Activated CD4-positive, alpha-beta T cell treated with anti-CD3 and anti-CD28 coated beads, Interleukin-2, amount 10 ng/mL, durations not matched to agents 7 days and 5 days (primary cell): ENCODE measurements at regions not wholly inside any gene's neighbourhood (a gene's known extent, or its start where the extent isn't known, plus 50 kb on each side); places are given as distances from the start of the nearest gene placed in this dataset.
"Not testable (repeated sequence)": the region's sequence is repeated elsewhere in the genome, so short reads cannot be mapped to it uniquely, and the experiment has no call there.

Experiments used
- CTCF ChIA-PET: fragments of 350-600 bp; sonication (Branson Sonifier 250); formaldehyde crosslinking; loops from one replicate; lab custom pipeline; 2021; ENCODE audit warnings: antibody characterized with exemption; lab: Charles Lee
- POLR2A ChIA-PET: fragments of 350-600 bp; sonication (Branson Sonifier 250); formaldehyde crosslinking; loops from one replicate; lab custom pipeline; 2021; ENCODE audit warnings: antibody characterized with exemption; lab: Charles Lee
- DNase-seq: peaks from one replicate; pipeline ENCODE4 v3.0.0-alpha.2; 2020
- H3K27ac Mint-ChIP-seq: one replicate; pipeline ENCODE4 v1.8.0; 2021; ENCODE audit warnings: mild to moderate bottlenecking, moderate library complexity, mixed read lengths
- H3K27me3 Mint-ChIP-seq: one replicate; pipeline ENCODE4 v1.8.0; 2021; ENCODE audit warnings: mixed read lengths
- H3K36me3 Mint-ChIP-seq: one replicate; pipeline ENCODE4 v1.8.0; 2021; ENCODE audit warnings: low read depth, mixed read lengths
- H3K4me1 Mint-ChIP-seq: one replicate; pipeline ENCODE4 v1.8.0; 2021; ENCODE audit warnings: mixed read lengths
- H3K4me3 Mint-ChIP-seq: one replicate; pipeline ENCODE4 v1.8.0; 2021; ENCODE audit warnings: mild to moderate bottlenecking, moderate library complexity, mixed read lengths
- H3K9me3 Mint-ChIP-seq: one replicate; pipeline ENCODE4 v1.8.0; 2021; ENCODE audit warnings: mixed read lengths

DNA sequence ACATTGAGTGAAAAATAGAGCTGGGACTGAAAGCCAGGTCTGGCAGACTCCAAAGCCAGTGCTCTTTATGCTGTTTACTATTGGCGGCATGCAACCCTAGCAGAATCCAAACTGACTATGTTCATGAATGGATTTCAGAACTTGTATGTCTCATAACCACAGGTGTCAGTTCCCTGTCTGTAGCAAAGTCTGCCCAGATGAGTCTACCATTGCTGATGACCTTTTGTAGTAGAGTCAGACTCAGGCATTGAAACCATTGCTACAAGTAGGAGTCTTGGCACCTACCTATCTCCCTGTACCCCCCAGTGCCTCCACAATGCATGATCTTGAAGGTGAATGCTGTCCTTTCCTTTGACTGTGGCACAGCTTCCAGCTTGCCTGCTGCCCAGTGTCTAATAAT is 157.2 kb upstream of the ROPN1 start:
- no peak overlapping the region for H3K4me3 Mint-ChIP-seq
- H3K27ac Mint-ChIP-seq = no peak overlapping the region
- no peaks in the 10 kb centered on the region for H3K36me3 Mint-ChIP-seq
- H3K9me3 Mint-ChIP-seq = no peaks in the 10 kb centered on the region
- DNase-seq = no peak
- no peaks in the 10 kb centered on the region for H3K4me1 Mint-ChIP-seq
- CTCF ChIA-PET = no interaction called here
- peaks cover 3% of the 10 kb centered on the region for H3K27me3 Mint-ChIP-seq
- POLR2A ChIA-PET = no interaction called here

DNA sequence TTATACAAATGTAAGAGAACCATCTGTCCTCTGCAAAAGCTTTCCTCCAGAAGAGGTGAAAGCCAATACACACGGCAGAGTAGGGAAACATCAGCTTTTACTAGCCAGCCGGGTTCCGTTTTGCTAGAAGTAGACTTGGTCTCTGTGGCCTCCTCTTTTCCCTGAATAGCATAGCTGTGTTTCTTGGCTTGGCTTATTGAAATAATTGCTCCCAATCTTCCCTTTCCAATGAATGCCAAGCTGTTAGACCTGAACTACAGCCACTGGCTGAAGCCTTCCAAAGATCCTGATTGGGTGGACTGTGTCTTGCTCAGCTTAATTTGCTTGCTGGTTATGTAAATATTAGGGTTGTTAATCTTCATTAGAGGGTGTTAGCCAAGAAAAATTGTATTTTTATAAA is 157.8 kb upstream of the ROPN1 start:
- H3K36me3 Mint-ChIP-seq = no peaks in the 10 kb centered on the region
- DNase-seq = no peak
- no peaks in the 10 kb centered on the region for H3K4me1 Mint-ChIP-seq
- peaks cover 3% of the 10 kb centered on the region for H3K27me3 Mint-ChIP-seq
- no peak overlapping the region for H3K4me3 Mint-ChIP-seq
- ChIA-PET CTCF (no interaction called here), POLR2A (no interaction called here)
- H3K9me3 Mint-ChIP-seq = no peaks in the 10 kb centered on the region
- H3K27ac Mint-ChIP-seq = no peak overlapping the region

DNA sequence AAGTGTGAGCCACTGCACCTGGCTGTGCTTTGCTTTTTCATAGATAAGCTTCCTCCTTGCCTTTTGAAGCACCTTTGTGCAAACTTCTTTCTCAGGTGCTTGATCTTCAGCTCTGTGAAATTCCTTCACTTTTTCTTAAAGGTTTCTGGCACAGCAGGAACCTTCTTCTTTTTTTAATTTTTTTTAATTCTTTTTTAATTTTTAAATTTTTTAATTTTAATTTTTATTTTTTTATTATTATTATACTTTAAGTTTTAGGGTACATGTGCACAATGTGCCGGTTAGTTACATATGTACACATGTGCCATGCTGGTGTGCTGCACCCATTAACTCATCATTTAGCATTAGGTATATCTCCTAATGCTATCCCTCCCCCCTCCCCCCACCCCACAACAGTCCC is 161.0 kb upstream of the ROPN1 start:
- H3K27me3 Mint-ChIP-seq, H3K9me3 Mint-ChIP-seq, DNase-seq, CTCF ChIA-PET, H3K27ac Mint-ChIP-seq, H3K4me3 Mint-ChIP-seq, H3K4me1 Mint-ChIP-seq, POLR2A ChIA-PET, H3K36me3 Mint-ChIP-seq: not testable (repeated sequence)

DNA sequence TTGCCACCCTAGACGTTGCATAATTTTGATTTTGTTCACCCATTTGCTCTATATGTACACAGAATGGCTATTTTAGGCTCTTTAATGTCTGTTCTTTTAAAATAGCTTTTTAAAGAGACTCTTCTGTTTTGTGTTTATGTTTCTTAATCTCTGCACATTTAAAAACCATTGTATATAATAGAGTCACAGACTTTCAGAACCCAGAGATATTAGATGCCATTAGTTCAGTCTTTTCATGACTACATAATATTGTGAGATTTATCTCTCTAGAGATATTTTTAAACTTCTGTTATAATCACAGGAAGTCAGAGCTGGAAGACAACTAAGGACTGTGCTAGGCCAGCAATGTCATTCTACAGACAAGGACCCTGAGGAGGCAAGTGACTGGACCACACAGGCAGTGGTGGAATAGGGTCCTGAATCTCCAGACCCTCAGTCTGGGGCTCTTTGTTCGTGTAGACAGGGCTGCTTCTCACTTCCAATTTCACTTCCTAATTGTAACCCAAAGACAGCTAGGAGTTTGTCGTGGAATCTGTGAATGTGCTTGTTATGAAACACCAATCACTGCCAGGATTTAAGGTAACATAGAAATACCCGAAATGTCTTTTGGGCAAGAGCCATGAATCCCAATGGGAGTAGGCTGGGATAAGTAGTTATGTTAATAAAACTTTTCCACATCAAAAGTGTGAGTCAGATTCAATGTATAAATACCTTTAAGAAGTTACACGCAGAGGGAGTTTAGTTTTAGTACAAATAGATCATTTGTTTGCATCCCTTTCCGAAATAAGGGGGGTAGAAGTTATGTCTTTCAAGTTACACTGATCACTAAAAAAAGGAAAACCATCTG is 165.2 kb upstream of the ROPN1 start:
- H3K27ac Mint-ChIP-seq = no peak overlapping the region
- POLR2A ChIA-PET = no interaction called here
- no peak overlapping the region for H3K4me3 Mint-ChIP-seq
- H3K27me3 Mint-ChIP-seq = no peaks in the 10 kb centered on the region
- DNase-seq = no peak
- no peaks in the 10 kb centered on the region for H3K36me3 Mint-ChIP-seq
- H3K9me3 Mint-ChIP-seq = peaks cover 2% of the 10 kb centered on the region
- H3K4me1 Mint-ChIP-seq = no peaks in the 10 kb centered on the region
- CTCF ChIA-PET = no interaction called here

DNA sequence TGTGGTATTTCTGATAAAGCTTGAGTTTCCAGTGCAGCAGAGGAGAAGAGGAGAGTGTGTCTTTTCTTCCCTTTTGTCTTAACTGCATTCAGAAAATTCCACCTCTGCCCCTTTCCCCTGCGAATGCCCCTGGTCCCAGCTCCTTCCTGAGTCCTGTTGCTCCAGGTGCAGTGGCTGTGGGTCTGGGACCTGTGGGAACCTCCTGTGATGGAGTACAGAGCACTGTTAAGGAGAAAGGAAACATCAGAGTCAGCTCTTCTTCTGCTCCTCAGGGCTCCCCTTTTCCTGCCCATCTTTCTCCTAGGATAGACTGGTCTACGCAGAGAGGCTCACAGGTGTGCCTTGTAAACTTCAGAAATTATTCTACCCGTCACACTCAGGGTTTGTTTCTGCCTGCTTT is 165.8 kb upstream of the ROPN1 start:
- Mint-ChIP-seq H3K27ac (no peak overlapping the region), H3K4me1 (no peaks in the 10 kb centered on the region), H3K9me3 (peaks cover 2% of the 10 kb centered on the region), H3K27me3 (no peaks in the 10 kb centered on the region), H3K4me3 (no peak overlapping the region), H3K36me3 (no peaks in the 10 kb centered on the region)
- no peak for DNase-seq
- POLR2A ChIA-PET = no interaction called here
- CTCF ChIA-PET = no interaction called here

DNA sequence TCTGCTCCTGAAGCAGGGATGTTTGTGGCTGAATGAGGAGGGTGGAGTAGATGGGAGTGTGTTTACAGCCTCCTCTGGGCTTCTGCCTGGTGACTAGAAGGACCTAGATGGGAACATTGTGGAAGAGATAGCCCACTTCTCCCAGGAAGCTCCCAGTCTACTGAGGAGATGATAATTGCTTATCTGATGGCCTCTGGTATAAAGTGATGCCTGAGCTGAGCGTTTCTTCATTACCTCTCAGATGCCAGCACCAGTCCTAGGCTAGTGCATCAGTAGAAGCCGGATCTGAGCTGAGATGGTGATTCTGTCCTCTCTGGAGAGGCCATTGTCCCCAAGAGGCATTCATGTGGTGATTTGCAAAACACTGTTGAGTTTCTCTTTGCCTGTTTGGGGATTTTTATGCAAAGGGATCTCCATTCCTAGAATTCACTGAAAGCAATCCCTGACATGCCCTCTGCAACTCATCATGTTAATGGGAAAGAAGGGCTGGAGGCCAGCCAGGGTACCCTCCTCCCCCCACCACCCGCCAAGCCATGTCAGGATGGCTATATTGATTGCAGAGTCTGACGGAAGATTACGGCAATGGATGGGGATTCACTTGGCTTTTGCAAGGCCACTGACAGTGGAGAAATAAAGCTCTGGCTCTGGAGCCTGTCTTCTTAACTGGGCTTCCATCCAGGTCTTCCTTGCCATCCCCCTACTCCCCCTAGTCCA is 166.4 kb upstream of the ROPN1 start:
- ChIA-PET POLR2A (no interaction called here), CTCF (interaction anchor here (0.6 kb wide), 1 partner anchor 15 kb away, joined by 3 read pairs; no protein-coding TSS in a partner anchor)
- no peak for DNase-seq
- Mint-ChIP-seq H3K27ac (no peak overlapping the region), H3K36me3 (no peaks in the 10 kb centered on the region), H3K4me1 (no peaks in the 10 kb centered on the region), H3K9me3 (peaks cover 2% of the 10 kb centered on the region), H3K27me3 (no peaks in the 10 kb centered on the region), H3K4me3 (no peak overlapping the region)

DNA sequence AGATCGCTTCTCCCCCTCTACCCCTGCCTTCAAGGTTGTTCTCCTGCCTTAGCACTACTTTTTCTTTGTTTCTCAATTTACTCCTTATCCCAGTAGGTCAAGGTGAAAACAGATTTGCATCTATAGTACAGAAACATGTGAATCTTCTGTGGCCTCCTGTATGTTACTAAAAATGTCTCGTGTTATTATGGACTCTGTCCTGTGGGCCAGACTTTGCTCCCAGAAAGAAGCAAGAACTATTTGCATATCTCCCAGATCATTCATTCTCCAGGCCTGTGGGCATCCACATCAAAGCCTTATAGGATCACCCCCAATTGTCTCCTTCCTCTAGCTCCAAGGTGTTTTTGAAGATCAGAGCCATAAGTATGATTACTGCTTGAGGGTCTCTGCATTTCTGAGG is 169.5 kb upstream of the ROPN1 start:
- no peaks in the 10 kb centered on the region for H3K4me1 Mint-ChIP-seq
- H3K36me3 Mint-ChIP-seq = no peaks in the 10 kb centered on the region
- no peak overlapping the region for H3K4me3 Mint-ChIP-seq
- H3K27me3 Mint-ChIP-seq = peaks cover 4% of the 10 kb centered on the region
- CTCF ChIA-PET = no interaction called here
- no peak overlapping the region for H3K27ac Mint-ChIP-seq
- DNase-seq = no peak
- POLR2A ChIA-PET = no interaction called here
- H3K9me3 Mint-ChIP-seq = no peaks in the 10 kb centered on the region

DNA sequence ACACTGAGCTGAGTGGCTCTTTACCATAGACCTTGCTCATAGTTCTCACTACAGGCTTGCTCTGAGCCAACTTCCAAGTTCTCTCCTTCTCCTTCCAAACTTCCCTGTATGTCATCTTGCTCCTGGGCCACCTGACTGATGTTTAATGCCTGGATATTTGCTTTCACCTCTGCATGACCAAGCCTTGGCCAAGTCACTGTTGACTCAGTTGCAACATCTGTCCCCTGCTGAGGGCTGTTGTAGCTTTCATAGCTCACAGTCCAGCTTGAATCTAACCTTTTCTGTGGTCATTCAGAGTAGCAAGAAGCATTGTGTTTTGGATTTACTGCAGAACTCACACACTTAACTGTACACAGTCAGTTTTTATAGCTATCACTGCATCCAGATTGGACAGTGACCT is 171.8 kb upstream of the ROPN1 start:
- ChIA-PET CTCF (no interaction called here), POLR2A (no interaction called here)
- Mint-ChIP-seq H3K36me3 (no peaks in the 10 kb centered on the region), H3K4me3 (no peak overlapping the region), H3K27me3 (peaks cover 4% of the 10 kb centered on the region), H3K4me1 (no peaks in the 10 kb centered on the region), H3K27ac (no peak overlapping the region), H3K9me3 (no peaks in the 10 kb centered on the region)
- DNase-seq = no peak

DNA sequence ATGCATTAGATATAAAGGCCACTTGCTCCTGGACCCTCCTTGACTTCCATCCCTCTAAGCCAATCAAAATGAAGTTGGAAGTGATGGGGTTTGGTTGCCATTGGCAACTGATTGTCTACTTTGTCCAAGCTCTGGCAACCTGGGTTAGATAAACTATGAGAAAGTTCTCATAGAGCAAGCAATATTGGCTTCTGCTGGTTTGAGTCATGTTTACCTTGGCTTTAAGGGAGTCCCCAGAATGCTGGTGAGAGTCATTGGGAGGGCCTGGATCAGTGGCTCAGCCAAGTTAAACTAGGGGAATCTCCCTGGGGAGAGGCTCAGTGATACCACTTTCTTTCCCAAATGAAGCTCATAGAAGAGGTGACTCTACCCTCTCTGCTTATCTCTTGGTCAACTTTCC is 176.3 kb upstream of the ROPN1 start:
- H3K36me3 Mint-ChIP-seq = no peaks in the 10 kb centered on the region
- DNase-seq = no peak
- H3K4me1 Mint-ChIP-seq = no peaks in the 10 kb centered on the region
- H3K27ac Mint-ChIP-seq = no peak overlapping the region
- no peak overlapping the region for H3K4me3 Mint-ChIP-seq
- H3K27me3 Mint-ChIP-seq = peaks cover 4% of the 10 kb centered on the region
- H3K9me3 Mint-ChIP-seq = no peaks in the 10 kb centered on the region
- POLR2A ChIA-PET = no interaction called here
- CTCF ChIA-PET = no interaction called here

DNA sequence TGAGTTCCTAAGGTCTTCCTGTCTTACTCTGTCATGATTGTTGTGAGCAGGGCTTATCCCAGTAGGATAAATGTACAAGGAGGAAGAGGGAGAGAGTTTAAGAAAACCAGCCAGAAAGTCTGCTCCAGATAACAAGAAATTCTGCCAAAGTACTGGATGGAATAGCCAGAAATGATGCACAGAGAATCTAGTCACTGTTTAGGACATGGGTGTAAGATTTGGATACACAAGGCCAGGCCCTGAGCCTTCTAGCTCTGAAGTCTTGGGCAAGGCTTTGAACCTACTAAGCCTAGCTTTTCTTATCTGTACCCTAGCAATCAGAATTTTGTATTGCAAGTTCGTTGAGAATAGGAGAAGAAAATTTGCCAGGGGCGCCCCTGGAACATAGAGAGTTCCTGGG is 180.4 kb upstream of the ROPN1 start:
- DNase-seq = no peak
- H3K27ac Mint-ChIP-seq = no peak overlapping the region
- H3K4me1 Mint-ChIP-seq = no peaks in the 10 kb centered on the region
- POLR2A ChIA-PET = no interaction called here
- H3K4me3 Mint-ChIP-seq = no peak overlapping the region
- H3K9me3 Mint-ChIP-seq = no peaks in the 10 kb centered on the region
- H3K36me3 Mint-ChIP-seq = no peaks in the 10 kb centered on the region
- CTCF ChIA-PET = no interaction called here
- H3K27me3 Mint-ChIP-seq = no peaks in the 10 kb centered on the region

DNA sequence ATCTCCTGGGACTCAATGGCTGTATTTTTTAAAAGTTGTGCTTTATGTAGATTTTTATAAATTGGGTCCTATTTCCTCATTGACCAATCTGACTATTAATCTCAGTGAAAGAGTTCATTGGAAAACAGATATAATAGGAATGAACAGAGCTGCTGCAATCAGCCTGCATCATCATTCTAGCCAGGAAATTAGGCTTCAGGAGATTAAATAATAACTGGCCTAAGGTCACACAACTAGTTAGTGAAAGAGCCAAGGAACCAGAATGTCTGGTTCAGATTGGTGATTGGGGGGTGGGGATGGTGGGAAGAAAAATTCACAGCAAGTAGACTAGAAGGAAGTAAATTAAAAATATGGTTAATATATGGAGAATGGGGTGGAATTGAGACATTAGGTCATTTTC is 180.9 kb upstream of the ROPN1 start:
- ChIA-PET POLR2A (no interaction called here), CTCF (no interaction called here)
- H3K9me3 Mint-ChIP-seq = no peaks in the 10 kb centered on the region
- H3K4me3 Mint-ChIP-seq = no peak overlapping the region
- no peaks in the 10 kb centered on the region for H3K4me1 Mint-ChIP-seq
- no peaks in the 10 kb centered on the region for H3K36me3 Mint-ChIP-seq
- H3K27me3 Mint-ChIP-seq = no peaks in the 10 kb centered on the region
- no peak overlapping the region for H3K27ac Mint-ChIP-seq
- DNase-seq = no peak

DNA sequence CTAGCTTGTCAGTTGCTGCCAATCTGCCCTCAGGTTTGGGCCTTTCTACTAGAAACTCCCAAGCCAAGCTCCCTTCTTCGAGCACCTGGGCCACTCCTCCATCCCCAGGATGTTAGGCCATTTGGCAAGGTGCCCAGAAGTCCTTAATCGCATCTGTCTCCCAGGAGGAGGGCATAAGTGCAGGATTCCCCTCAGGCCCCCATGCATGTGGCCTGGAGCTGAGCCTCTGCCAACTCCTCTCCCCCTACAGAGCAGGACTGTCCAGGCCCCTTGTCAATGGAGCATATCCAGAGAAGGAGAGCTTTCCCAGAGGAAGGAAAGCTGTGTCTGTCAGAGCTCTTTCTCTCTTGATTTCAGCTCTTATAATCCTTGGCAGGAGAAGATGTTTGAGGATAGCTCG is 182.6 kb upstream of the ROPN1 start:
- Mint-ChIP-seq H3K4me3 (no peak overlapping the region), H3K36me3 (no peaks in the 10 kb centered on the region), H3K4me1 (no peaks in the 10 kb centered on the region), H3K27me3 (no peaks in the 10 kb centered on the region), H3K27ac (no peak overlapping the region), H3K9me3 (no peaks in the 10 kb centered on the region)
- no peak for DNase-seq
- ChIA-PET CTCF (no interaction called here), POLR2A (no interaction called here)

DNA sequence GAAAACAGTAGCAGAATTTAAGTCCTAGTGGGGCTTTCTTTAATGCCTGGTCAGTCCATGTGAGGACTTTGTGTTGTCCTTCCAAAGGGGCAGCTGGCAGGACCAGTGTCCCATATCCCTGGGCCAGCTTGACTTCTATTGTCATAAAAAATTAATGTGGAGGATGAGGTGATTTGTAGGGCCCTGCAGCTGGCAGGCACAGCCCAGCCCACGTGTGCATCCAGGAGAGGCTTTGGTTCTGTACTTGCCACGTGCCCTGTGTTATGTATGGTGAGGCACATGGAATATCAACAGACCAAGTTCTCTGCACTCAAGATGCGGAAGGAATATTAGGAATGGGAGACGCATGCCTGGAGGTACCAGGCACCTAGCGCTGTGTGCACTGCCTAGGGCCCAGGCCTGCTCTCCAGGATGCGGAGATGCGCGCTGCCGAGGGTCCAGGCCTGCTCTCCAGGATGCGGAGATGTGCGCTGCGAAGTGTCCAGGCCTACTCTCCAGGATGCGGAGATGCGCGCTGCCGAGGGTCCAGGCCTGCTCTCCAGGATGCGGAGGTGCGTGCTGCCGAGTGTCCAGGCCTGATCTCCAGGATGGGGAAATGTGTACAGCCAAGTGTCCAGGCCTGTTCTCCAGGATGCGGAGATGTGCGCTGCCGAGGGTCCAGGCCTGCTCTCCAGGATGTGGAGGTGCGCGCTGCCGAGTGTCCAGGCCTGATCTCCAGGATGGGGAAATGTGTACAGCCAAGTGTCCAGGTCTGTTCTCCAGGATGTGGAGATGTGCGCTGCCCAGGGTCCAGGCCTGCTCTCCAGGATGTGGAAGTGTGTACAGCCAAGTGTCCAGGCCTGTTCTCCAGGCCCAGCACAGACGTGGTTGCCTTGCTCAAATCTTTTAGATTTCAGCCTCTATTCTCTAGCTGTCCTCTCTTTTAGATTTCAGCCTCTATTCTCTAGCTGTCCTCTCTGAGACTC is 183.3 kb upstream of the ROPN1 start:
- Mint-ChIP-seq H3K9me3 (no peaks in the 10 kb centered on the region), H3K36me3 (no peaks in the 10 kb centered on the region), H3K4me3 (no peak overlapping the region), H3K27me3 (no peaks in the 10 kb centered on the region), H3K27ac (no peak overlapping the region), H3K4me1 (no peaks in the 10 kb centered on the region)
- no peak for DNase-seq
- CTCF ChIA-PET = no interaction called here
- POLR2A ChIA-PET = no interaction called here
